NT2/D1 (cell line): ENCODE measurements at regions not wholly inside any gene's neighbourhood (a gene's known extent, or its start where the extent isn't known, plus 50 kb on each side); places are given as distances from the start of the nearest gene placed in this dataset.

Source experiments
- YY1 ChIP-seq: IDR thresholded peaks from 2 replicates; pipeline ENCODE4 v1.6.1; 2011; ENCODE audit not compliant: insufficient read length, insufficient read depth
- ZNF274 ChIP-seq: IDR thresholded peaks from 2 replicates; pipeline ENCODE4 v1.6.1; 2011; ENCODE audit warnings: mild to moderate bottlenecking, low read depth, low read length

GRCh38 chr3:77786216-77786615 lies 746.3 kb downstream of the ROBO2 start:
- TF ChIP-seq ZNF274 (no peak), YY1 (no peak)
